RWPE1 (cell line): ENCODE measurements at regions not wholly inside any gene's neighbourhood (a gene's known extent, or its start where the extent isn't known, plus 50 kb on each side); places are given as distances from the start of the nearest gene placed in this dataset.
A peak's percentile ranks its signal among the peaks of the same experiment; 100 is the strongest.

ENCODE experiments used
- CTCF ChIA-PET: fragments of 350-600 bp; sonication (Branson Sonifier 250); formaldehyde crosslinking; extraction: SDS; loops from one replicate; lab custom pipeline; 2021; lab: Yijun Ruan, JAX
- POLR2A ChIA-PET: fragments of 400-600 bp; formaldehyde crosslinking; extraction: SDS; loops from one replicate; lab custom pipeline; 2020; ENCODE audit warnings: antibody characterized with exemption; ENCODE audit not compliant: low non-redundant PET; lab: Yijun Ruan, JAX
- DNase-seq: peaks from one replicate; pipeline ENCODE4 v3.0.0; 2012; ENCODE audit warnings: low spot score
- H3K27ac ChIP-seq: fragments of 450-650 bp; 2 replicates; pipeline ENCODE4 v1.5.1; 2017
- CTCF ChIP-seq: fragments of 450-650 bp; conservative IDR thresholded peaks from 2 replicates; pipeline ENCODE4 v1.5.1; 2017; ENCODE audit warnings: low read depth, mild to moderate bottlenecking

- CTCF ChIA-PET = no interaction called here
- no peak for TF ChIP-seq CTCF
- H3K27ac ChIP-seq = no peak overlapping the region
- DNase-seq = peak; percentile 21
- POLR2A ChIA-PET = no interaction called here
These were observed 605.5 kb downstream of the EPHA4 start for GRCh38 chr2:220966636-220967035.

DNA sequence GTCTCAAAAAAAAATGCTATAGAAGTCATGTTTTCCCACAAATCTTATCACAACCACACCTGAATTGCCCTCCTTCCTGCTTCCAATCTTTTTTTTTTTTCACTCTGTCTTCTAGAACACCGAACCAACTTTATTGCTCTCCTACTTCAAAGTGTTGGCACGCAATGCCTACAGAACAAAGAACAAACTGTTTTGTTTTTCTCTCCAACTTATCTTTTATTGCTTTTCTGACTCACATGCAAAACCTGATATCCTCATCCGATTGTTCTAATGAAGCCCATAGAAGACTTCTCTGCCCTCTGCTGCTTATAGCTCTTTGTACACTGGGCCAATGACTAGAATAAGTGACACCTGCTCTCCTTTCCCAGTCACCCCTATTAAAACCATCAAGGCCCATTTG lies 602.8 kb downstream of the EPHA4 start:
- DNase-seq = no peak
- H3K27ac ChIP-seq = no peak overlapping the region
- CTCF ChIA-PET = interaction anchor here (0.7 kb wide), 1 partner anchor 75 kb away, joined by 3 read pairs; no protein-coding TSS in a partner anchor
- TF ChIP-seq CTCF = no peak
- POLR2A ChIA-PET = no interaction called here

DNA sequence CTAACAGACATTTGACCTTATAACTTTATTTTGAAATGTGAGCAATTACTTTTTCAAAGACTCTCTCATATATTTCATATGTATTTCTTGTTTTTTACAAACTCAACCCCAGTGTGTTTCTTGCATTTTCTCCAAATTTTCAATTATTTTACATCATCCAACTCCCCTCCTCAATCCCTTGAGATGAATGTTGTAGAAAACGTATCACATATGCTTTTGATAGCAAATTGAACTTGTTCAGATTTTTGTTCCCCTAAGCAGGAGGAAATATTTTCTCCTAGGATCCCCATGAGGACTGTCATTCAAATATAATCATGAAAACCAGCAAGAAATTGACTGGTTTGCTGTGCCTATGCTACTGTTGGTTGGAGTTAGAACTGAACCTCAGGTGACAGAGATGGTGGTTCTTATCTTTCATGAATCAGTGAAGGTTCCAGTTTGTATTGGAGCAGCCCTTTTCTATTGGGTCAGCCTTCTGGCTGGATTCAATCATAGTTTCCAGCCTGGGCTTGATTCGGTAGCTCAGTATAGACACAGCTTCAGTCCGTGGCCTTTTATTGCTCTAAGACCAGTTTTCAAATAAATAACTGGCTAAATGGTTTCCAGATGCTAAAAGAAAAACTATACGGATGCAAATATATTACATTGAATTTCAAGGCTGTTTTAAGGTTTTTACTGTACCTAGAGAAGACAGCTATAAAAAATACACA lies 591.0 kb downstream of the EPHA4 start:
- CTCF ChIA-PET = no interaction called here
- POLR2A ChIA-PET = no interaction called here
- H3K27ac ChIP-seq = no peak overlapping the region
- DNase-seq = no peak
- no peak for TF ChIP-seq CTCF

GRCh38 chr2:220981926-220982325 lies 590.2 kb downstream of the EPHA4 start:
- peak; percentile 5 for DNase-seq
- H3K27ac ChIP-seq = no peak overlapping the region
- no peak for TF ChIP-seq CTCF
- CTCF ChIA-PET = no interaction called here
- POLR2A ChIA-PET = no interaction called here

DNA sequence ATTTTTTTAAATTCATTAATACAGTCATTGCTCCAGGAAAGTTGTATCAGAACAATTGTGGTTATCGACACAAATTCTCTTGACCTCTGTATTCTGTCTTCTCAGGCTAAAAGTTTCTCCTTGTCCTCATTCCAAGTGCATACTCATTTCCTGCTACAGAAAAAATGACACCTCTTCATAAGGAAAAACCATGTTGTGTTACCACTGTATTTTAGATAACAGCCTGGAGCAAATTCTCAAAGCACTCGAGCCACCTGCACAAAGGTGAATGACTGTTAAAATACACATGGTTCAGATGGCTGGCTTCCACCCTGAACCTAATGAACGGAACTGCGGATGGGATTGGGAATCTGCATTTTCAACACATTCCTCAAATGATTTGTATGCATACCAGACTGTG lies 586.5 kb downstream of the EPHA4 start:
- TF ChIP-seq CTCF = no peak
- H3K27ac ChIP-seq = no peak overlapping the region
- ChIA-PET CTCF (no interaction called here), POLR2A (no interaction called here)
- no peak for DNase-seq

DNA sequence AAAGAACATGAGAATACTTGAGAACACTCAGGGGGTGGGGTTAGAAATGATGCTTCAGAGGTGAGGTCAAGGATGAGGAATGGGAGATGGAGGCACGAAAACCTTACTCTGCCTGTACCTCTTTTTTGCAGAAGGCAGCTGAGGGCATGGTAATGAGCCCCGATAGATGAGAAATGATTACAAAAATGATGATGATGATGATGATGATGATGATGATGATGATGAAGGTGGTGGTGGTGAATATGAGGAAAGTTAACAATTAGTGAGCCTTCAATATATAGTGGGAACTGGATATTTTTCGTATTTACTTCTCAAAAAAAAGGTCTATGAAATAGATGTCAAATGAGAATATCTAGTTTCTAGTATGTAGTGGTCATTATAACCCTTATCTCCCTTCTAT lies 584.3 kb downstream of the EPHA4 start:
- TF ChIP-seq CTCF = no peak
- no peak overlapping the region for H3K27ac ChIP-seq
- no peak for DNase-seq
- ChIA-PET CTCF (no interaction called here), POLR2A (no interaction called here)
